ENCODE measurements at regions not wholly inside any gene's neighbourhood (a gene's known extent, or its start where the extent isn't known, plus 50 kb on each side); places are given as distances from the start of the nearest gene placed in this dataset.

DNA sequence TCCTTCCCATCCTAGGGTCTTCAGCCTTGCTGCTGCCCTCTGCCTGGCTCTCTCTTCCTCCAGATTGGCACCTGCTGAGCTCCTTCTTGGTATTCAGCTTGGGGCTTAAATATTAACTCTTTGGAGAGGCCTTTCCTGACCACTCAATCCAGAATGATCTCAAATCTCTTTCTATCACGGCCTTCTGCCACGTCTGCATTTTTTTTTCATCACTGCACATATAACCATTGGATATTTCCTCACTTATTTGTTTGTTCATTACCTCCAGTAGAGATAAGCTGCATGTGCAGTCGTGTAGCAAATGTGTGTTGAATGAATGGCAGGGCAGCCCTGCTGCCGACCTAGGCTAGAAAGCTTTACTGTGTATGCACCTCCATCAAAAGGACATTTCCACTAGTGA lies 51.6 kb upstream of the MPP7 start:
- no peak for TF ChIP-seq EZH2 (IDR thresholded peaks at IDR 0.05; ENCODE audit: borderline replicate concordance, low read depth, low read length, severe bottlenecking)
- TF ChIP-seq, protein P1, sequence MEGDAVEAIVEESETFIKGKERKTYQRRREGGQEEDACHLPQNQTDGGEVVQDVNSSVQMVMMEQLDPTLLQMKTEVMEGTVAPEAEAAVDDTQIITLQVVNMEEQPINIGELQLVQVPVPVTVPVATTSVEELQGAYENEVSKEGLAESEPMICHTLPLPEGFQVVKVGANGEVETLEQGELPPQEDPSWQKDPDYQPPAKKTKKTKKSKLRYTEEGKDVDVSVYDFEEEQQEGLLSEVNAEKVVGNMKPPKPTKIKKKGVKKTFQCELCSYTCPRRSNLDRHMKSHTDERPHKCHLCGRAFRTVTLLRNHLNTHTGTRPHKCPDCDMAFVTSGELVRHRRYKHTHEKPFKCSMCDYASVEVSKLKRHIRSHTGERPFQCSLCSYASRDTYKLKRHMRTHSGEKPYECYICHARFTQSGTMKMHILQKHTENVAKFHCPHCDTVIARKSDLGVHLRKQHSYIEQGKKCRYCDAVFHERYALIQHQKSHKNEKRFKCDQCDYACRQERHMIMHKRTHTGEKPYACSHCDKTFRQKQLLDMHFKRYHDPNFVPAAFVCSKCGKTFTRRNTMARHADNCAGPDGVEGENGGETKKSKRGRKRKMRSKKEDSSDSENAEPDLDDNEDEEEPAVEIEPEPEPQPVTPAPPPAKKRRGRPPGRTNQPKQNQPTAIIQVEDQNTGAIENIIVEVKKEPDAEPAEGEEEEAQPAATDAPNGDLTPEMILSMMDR (IDR thresholded peaks at IDR 0.05; ENCODE audit: extremely low read depth in 1 of 2, insufficient read depth in 1 of 2, low read depth in 1 of 2, low read length in 2 of 2): no peak
- TF ChIP-seq POLR2AphosphoS5 (IDR thresholded peaks at IDR 0.05; ENCODE audit: insufficient read depth, low read depth, low read length): no peak
- TF ChIP-seq FOS (IDR thresholded peaks at IDR 0.05; ENCODE audit: borderline replicate concordance, insufficient read depth, low read length): no peak
- TF ChIP-seq GATA2 (IDR thresholded peaks at IDR 0.05; ENCODE audit: insufficient read depth, insufficient read length, low read depth, low read length): no peak
